ENCODE measurements at regions not wholly inside any gene's neighbourhood (a gene's known extent, or its start where the extent isn't known, plus 50 kb on each side); places are given as distances from the start of the nearest gene placed in this dataset.

GRCh38 chr5:142386137-142387023 lies 61.6 kb upstream of the SPRY4 start:
- TF ChIP-seq CTCF (conservative IDR thresholded peaks at IDR 0.05): no peak
- H3K27ac ChIP-seq: peak overlapping the region; percentile 68

GRCh38 chr5:142385194-142385593 lies 60.4 kb upstream of the SPRY4 start:
- TF ChIP-seq CTCF (conservative IDR thresholded peaks at IDR 0.05): no peak
- no peak overlapping the region for H3K27ac ChIP-seq

GRCh38 chr5:142384014-142384413 lies 59.2 kb upstream of the SPRY4 start:
- H3K27ac ChIP-seq: no peak overlapping the region
- TF ChIP-seq CTCF (conservative IDR thresholded peaks at IDR 0.05): no peak

- TF ChIP-seq CTCF (conservative IDR thresholded peaks at IDR 0.05): no peak
- no peak overlapping the region for H3K27ac ChIP-seq
Observed at GRCh38 chr5:142382186-142382585, 57.4 kb upstream of the SPRY4 start.

GRCh38 chr5:142378737-142379634 lies 54.2 kb upstream of the SPRY4 start:
- no peak overlapping the region for H3K27ac ChIP-seq
- TF ChIP-seq CTCF (conservative IDR thresholded peaks at IDR 0.05): no peak

- TF ChIP-seq CTCF (conservative IDR thresholded peaks at IDR 0.05): no peak
Observed at GRCh38 chr5:142375944-142376411, 51.2 kb upstream of the SPRY4 start.

More at GRCh38 chr5:142375944-142376411, 51.2 kb upstream of the SPRY4 start:
- no peak overlapping the region for H3K27ac ChIP-seq

Measured in VCaP (cell line).